ENCODE measurements at regions not wholly inside any gene's neighbourhood (a gene's known extent, or its start where the extent isn't known, plus 50 kb on each side); places are given as distances from the start of the nearest gene placed in this dataset.

DNA sequence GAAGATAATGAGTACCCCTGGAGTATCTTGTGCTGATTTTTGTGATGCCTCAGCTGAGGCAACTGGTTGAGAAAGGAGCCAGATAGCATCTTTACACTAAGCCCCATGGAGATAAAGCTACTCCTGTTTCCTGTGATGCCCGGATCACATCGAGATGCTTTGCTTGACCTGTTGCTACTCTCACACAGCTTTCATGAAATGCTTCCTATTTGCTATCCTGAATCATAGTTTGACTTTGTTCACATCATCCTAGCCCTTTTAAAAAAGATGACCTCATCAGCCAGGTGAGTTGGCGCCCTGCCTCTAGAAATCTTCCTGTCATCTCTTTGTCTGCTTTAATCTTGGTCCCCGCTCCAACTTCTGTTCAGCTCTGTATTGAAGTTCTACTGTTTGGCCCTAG lies 409.6 kb upstream of the TBL1XR1 start:
- ChIA-PET CTCF (interaction anchor here (0.8 to 0.9 kb wide), 2 partner anchors 9 to 247 kb away, joined by 3 read pairs; no protein-coding TSS in a partner anchor), POLR2A (no interaction called here)
- Histone ChIP-seq H3K79me2 (ENCODE audit: control insufficient read depth, insufficient read depth, low read length) (no peaks in the 10 kb centered on the region), H3K9me3 (ENCODE audit: control extremely low read depth in 1 of 3, control insufficient read depth in 2 of 3, insufficient read depth in 1 of 3, low read length in 2 of 3) (peaks cover 0 to 3% (median 2%) of the 10 kb centered on the region in 3 donors), H3K36me3 (replicated peaks in 1 of 2; ENCODE audit: control extremely low read depth in 1 of 2, control insufficient read depth in 1 of 2, extremely low read depth in 1 of 2, insufficient read depth in 2 of 2, low read length in 1 of 2) (no peaks in the 10 kb centered on the region), H3K27me3 (replicated peaks in 1 of 4; ENCODE audit: control extremely low read depth in 1 of 4, control insufficient read depth in 3 of 4, insufficient read depth in 4 of 4, low read length in 3 of 4) (no peaks in the 10 kb centered on the region), H3K9ac (ENCODE audit: low read length) (no peak overlapping the region), H4K20me1 (ENCODE audit: control insufficient read depth, insufficient read depth, low read length, poor library complexity, severe bottlenecking) (no peaks in the 10 kb centered on the region), H2AFZ (ENCODE audit: insufficient read depth, low read depth, low read length, poor library complexity, severe bottlenecking) (no peak overlapping the region), H3K4me1 (ENCODE audit: control insufficient read depth in 2 of 2, insufficient read depth in 2 of 2, low read length in 2 of 2) (peaks cover 18 to 19% of the 10 kb centered on the region in 2 donors), H3K4me2 (replicated peaks; ENCODE audit: low read depth, low read length, poor library complexity, severe bottlenecking) (no peak overlapping the region), H3K4me3 (ENCODE audit: control extremely low read depth in 1 of 5, extremely low read depth in 1 of 5, insufficient read depth in 1 of 5, low read depth in 2 of 5, low read length in 4 of 5) (no peak overlapping the region), H3K27ac (ENCODE audit: low read length in 2 of 2) (no peak overlapping the region)
- no peak overlapping the region for H3K27ac Mint-ChIP-seq
- DNase-seq = no peak
- intact Hi-C loops (cut with micrococcal nuclease) = no loop called here
- no peak overlapping the region for H3K4me3 Mint-ChIP-seq
- no peak for TF ChIP-seq EZH2 (IDR thresholded peaks at IDR 0.05; ENCODE audit: borderline replicate concordance, insufficient read depth, low read depth, low read length, poor library complexity, severe bottlenecking)
- TF ChIP-seq, protein P1, sequence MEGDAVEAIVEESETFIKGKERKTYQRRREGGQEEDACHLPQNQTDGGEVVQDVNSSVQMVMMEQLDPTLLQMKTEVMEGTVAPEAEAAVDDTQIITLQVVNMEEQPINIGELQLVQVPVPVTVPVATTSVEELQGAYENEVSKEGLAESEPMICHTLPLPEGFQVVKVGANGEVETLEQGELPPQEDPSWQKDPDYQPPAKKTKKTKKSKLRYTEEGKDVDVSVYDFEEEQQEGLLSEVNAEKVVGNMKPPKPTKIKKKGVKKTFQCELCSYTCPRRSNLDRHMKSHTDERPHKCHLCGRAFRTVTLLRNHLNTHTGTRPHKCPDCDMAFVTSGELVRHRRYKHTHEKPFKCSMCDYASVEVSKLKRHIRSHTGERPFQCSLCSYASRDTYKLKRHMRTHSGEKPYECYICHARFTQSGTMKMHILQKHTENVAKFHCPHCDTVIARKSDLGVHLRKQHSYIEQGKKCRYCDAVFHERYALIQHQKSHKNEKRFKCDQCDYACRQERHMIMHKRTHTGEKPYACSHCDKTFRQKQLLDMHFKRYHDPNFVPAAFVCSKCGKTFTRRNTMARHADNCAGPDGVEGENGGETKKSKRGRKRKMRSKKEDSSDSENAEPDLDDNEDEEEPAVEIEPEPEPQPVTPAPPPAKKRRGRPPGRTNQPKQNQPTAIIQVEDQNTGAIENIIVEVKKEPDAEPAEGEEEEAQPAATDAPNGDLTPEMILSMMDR (IDR thresholded peaks at IDR 0.05) = no peak
- no peaks in the 10 kb centered on the region for H3K27me3 Mint-ChIP-seq
- peaks cover 25% of the 10 kb centered on the region for H3K4me1 Mint-ChIP-seq
- WGBS (ENCODE audit: insufficient coverage) = 96% methylated on average over 4 of the region's 4 CpGs
- H3K9me3 Mint-ChIP-seq (ENCODE audit: insufficient read depth) = no peaks in the 10 kb centered on the region
- no peak for ATAC-seq (ENCODE audit: low read depth)

DNA sequence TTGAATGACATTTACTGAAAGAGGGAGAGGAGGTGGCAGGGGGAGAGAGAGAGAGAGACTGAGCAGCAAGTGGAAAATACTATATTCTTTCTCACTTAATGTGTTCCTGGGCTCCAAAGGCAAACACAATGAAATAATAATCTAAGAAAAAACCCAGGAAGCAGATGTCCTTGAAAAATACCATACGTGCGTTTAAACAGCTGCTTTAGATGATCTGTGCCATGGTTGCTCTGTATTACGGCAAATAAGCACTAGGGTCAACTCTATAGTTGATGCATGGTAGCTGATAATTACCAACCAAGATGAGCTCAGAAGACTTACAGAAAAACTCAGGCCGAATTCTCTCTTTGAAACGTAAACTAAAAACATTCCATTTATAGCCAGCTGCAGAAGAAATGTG lies 410.3 kb upstream of the TBL1XR1 start:
- Mint-ChIP-seq H3K9me3 (ENCODE audit: insufficient read depth) (no peaks in the 10 kb centered on the region), H3K4me3 (no peak overlapping the region), H3K4me1 (peaks cover 18% of the 10 kb centered on the region), H3K27ac (no peak overlapping the region), H3K27me3 (no peaks in the 10 kb centered on the region)
- no peak for TF ChIP-seq EZH2 (IDR thresholded peaks at IDR 0.05; ENCODE audit: borderline replicate concordance, insufficient read depth, low read depth, low read length, poor library complexity, severe bottlenecking)
- TF ChIP-seq, protein P1 (IDR thresholded peaks at IDR 0.05) = no peak
- Histone ChIP-seq H3K4me3 (ENCODE audit: control extremely low read depth in 1 of 5, extremely low read depth in 1 of 5, insufficient read depth in 1 of 5, low read depth in 2 of 5, low read length in 4 of 5) (no peak overlapping the region), H2AFZ (ENCODE audit: insufficient read depth, low read depth, low read length, poor library complexity, severe bottlenecking) (no peak overlapping the region), H3K4me2 (replicated peaks; ENCODE audit: low read depth, low read length, poor library complexity, severe bottlenecking) (no peak overlapping the region), H3K79me2 (ENCODE audit: control insufficient read depth, insufficient read depth, low read length) (no peaks in the 10 kb centered on the region), H3K4me1 (ENCODE audit: control insufficient read depth in 2 of 2, insufficient read depth in 2 of 2, low read length in 2 of 2) (peaks cover 11 to 14% of the 10 kb centered on the region in 2 donors), H3K9me3 (ENCODE audit: control extremely low read depth in 1 of 3, control insufficient read depth in 2 of 3, insufficient read depth in 1 of 3, low read length in 2 of 3) (peaks cover 0 to 3% (median 2%) of the 10 kb centered on the region in 3 donors), H3K27ac (ENCODE audit: low read length in 2 of 2) (no peak overlapping the region), H3K27me3 (replicated peaks in 1 of 4; ENCODE audit: control extremely low read depth in 1 of 4, control insufficient read depth in 3 of 4, insufficient read depth in 4 of 4, low read length in 3 of 4) (no peaks in the 10 kb centered on the region), H3K36me3 (replicated peaks in 1 of 2; ENCODE audit: control extremely low read depth in 1 of 2, control insufficient read depth in 1 of 2, extremely low read depth in 1 of 2, insufficient read depth in 2 of 2, low read length in 1 of 2) (no peaks in the 10 kb centered on the region), H3K9ac (ENCODE audit: low read length) (no peak overlapping the region), H4K20me1 (ENCODE audit: control insufficient read depth, insufficient read depth, low read length, poor library complexity, severe bottlenecking) (no peaks in the 10 kb centered on the region)
- DNase-seq = no peak
- intact Hi-C loops (cut with micrococcal nuclease) = no loop called here
- no peak for ATAC-seq (ENCODE audit: low read depth)
- CTCF ChIA-PET = interaction anchor here (0.8 to 0.9 kb wide), 2 partner anchors 10 to 247 kb away, joined by 3 read pairs; no protein-coding TSS in a partner anchor
- POLR2A ChIA-PET = no interaction called here
- 100% methylated on average over 1 of the region's 5 CpGs for WGBS (ENCODE audit: insufficient coverage)
